AG09309 (cell line): ENCODE measurements at regions not wholly inside any gene's neighbourhood (a gene's known extent, or its start where the extent isn't known, plus 50 kb on each side); places are given as distances from the start of the nearest gene placed in this dataset.

ENCODE experiments used
- DNase-seq: peaks from one replicate; pipeline ENCODE4 v3.0.0-alpha.2; 2010; ENCODE audit warnings: low read depth
- H3K4me3 ChIP-seq: 2 replicates; pipeline ENCODE4 v1.5.1; 2011; ENCODE audit warnings: mild to moderate bottlenecking, low read depth, low read length, moderate library complexity; ENCODE audit not compliant: control insufficient read depth
- CTCF ChIP-seq: IDR thresholded peaks from 2 replicates; pipeline ENCODE4 v1.5.1; 2011; ENCODE audit warnings: mild to moderate bottlenecking, low read depth, low read length, inconsistent platforms; ENCODE audit not compliant: insufficient read depth, control insufficient read depth; ENCODE audit errors: missing control alignments

GRCh38 chrX:39157006-39157405 is 355.7 kb downstream of the MID1IP1 start:
- TF ChIP-seq CTCF: no peak
- no peak overlapping the region for H3K4me3 ChIP-seq
- DNase-seq: no peak

- no peak for DNase-seq
- H3K4me3 ChIP-seq: no peak overlapping the region
- no peak for TF ChIP-seq CTCF
Observed at GRCh38 chrX:39157796-39158195, 356.5 kb downstream of the MID1IP1 start.

- H3K4me3 ChIP-seq: no peak overlapping the region
- TF ChIP-seq CTCF: no peak
- DNase-seq: peak; percentile 42
Observed at GRCh38 chrX:39158801-39159657, 357.8 kb downstream of the MID1IP1 start.

GRCh38 chrX:39159921-39160507 is 358.8 kb downstream of the MID1IP1 start:
- H3K4me3 ChIP-seq: no peak overlapping the region
- TF ChIP-seq CTCF: no peak
- no peak for DNase-seq

- no peak for TF ChIP-seq CTCF
- H3K4me3 ChIP-seq: no peak overlapping the region
- DNase-seq: no peak
Observed at GRCh38 chrX:39161611-39162255, 360.5 kb downstream of the MID1IP1 start.

GRCh38 chrX:39162322-39162735 is 361.1 kb downstream of the MID1IP1 start:
- DNase-seq: no peak
- no peak for TF ChIP-seq CTCF
- no peak overlapping the region for H3K4me3 ChIP-seq
